ENCODE measurements at regions not wholly inside any gene's neighbourhood (a gene's known extent, or its start where the extent isn't known, plus 50 kb on each side); places are given as distances from the start of the nearest gene placed in this dataset.
"Not testable (repeated sequence)": the region's sequence is repeated elsewhere in the genome, so short reads cannot be mapped to it uniquely, and the experiment has no call there.

DNA sequence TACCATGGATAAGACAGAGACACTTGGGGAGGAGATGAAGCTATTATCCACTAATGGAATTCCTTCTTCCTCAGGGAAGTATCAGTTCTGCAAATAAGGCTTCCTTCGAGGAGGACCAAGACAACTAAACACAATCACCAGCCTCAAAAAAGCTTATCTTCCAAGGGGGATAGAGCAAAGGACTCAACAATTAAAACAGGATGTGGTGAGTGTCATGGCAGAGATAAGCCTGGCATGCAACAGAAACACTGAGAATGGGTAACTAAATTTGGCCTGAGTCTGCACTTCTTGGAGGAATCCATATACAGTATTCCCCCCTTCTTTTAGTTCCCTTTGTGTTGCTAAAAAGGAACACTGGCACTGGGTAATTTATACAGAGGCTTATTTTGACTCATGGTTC is 1285.2 kb downstream of the GATA3 start:
- no peak for DNase-seq (ENCODE audit: extremely low read depth in 1 of 11, low read depth in 9 of 11, low spot score in 4 of 11)

DNA sequence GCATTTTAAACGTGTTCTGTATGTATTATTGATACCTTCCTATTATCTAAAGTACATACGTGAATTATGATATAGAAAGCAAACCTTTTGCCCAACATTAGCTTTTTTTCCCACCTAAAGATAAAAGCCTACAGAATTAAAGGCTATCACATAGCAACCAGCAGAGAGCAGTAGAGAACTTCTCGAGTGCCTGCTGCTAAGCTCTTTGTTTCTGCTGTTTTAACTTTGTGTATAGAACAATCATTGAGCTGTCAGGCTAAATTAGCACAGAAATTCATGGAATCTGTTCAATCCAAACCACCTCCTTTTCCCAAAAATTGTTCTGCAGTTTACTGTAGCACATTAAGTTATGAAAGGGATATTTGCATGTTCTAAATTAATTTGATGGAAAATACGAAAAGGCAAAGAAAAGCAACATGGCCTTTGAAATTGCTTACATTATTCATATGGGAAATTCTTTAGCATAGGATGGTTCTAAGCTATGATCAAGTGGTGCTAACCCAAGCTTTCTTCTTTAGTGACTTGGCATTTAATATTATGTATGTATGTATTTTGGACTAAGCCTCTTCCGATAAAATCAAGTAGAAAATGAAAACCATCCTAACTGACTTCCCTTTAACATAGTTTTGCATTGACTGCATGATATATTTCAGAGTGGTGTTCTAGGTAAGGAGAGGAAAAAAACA is 1288.5 kb downstream of the GATA3 start:
- peak in 10 of 11 donors; percentile 15 to 47 (median 31) for DNase-seq (ENCODE audit: extremely low read depth in 1 of 11, low read depth in 9 of 11, low spot score in 4 of 11)

DNA sequence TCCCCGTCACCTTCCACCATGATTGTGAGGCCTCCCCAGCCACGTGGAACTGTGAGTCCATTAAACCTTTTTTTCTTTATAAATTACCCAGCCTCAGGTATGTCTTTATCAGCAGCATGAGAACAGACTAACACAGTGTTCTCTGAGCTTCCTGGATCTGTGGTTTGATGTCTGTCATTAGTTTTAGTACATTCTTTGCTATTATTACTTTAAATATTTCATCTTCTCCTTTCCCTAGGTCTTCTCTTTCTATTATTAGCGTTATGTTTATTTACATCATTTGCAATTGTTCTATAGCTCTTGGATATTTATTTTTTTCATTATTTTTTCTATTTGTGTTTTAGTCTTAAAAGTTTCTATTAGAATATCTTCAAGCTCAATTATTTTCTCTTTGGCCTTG is 1293.4 kb downstream of the GATA3 start:
- not testable (repeated sequence) for DNase-seq (ENCODE audit: extremely low read depth in 1 of 11, low read depth in 9 of 11, low spot score in 4 of 11)

GRCh38 chr10:9357471-9357870 is 1303.0 kb downstream of the GATA3 start:
- peak in 1 of 11 donors; percentile 2 for DNase-seq (ENCODE audit: extremely low read depth in 1 of 11, low read depth in 9 of 11, low spot score in 4 of 11)

GRCh38 chr10:9362721-9363120 is 1308.2 kb downstream of the GATA3 start:
- no peak for DNase-seq (ENCODE audit: extremely low read depth in 1 of 11, low read depth in 9 of 11, low spot score in 4 of 11)

- DNase-seq (ENCODE audit: extremely low read depth in 1 of 11, low read depth in 9 of 11, low spot score in 4 of 11), result no peak
These were observed 1324.7 kb downstream of the GATA3 start for GRCh38 chr10:9379183-9379582.

DNA sequence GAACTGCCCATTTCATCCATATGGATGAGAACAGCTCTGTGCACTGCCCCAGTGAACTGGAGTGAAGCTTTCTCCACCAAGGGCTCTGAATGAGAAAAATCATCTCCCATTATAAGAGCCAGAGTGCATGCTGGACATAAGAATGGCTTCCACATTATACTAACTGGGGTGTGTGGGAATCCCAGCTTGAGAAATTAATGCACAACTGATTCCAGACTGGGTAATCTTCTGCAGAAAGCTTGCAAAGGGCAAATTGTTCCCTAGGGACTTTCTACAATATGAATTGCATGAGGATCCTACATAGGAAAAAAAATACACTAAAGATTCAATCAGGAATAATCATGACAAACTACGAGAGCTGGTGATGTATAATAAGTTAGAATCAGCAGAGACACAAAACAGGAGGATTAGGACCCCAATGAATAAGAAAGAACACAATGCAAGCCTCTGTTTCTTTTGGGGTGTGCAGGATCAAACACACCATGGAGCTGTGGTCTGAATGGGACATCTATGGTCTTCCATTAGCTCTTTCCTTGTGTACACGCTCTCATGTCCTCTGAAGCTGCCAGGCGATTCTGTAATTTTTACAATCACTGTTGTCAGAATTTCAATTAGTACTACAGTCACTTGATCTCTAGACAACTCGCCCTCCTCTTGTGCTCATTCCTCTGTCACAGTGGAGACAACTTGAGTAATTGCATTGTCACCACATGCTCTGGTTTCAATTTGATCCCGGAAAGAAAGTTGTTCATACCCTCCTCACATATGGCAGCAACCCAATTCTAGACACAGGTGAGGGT is 1327.4 kb downstream of the GATA3 start:
- DNase-seq (ENCODE audit: extremely low read depth in 1 of 11, low read depth in 9 of 11, low spot score in 4 of 11), result peak in 1 of 11 donors; percentile 14

- DNase-seq (ENCODE audit: extremely low read depth in 1 of 11, low read depth in 9 of 11, low spot score in 4 of 11), result no peak
These were observed 1328.0 kb downstream of the GATA3 start for GRCh38 chr10:9382533-9382866.

DNA sequence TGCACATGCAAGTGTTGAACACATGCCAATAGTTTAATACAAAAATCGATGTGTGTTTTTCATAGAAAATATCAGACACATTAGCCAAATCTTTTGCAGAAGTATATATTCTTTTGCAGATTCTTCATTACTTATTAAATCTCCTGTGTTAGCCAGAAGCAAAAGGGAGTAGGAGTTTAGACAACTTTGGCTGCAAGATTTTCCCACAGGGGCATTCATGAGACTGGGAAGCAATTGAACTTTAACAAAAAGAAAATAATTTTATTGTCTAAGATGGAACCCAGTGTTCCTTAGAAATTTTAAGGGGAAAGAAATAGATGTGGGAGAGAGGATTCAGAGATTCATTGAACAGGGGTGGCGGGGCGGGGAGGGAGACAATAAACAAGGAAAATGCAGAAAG is 1336.0 kb downstream of the GATA3 start:
- DNase-seq (ENCODE audit: extremely low read depth in 1 of 11, low read depth in 9 of 11, low spot score in 4 of 11), result no peak

GRCh38 chr10:9399275-9399983 is 1344.9 kb downstream of the GATA3 start:
- no peak for DNase-seq (ENCODE audit: extremely low read depth in 1 of 11, low read depth in 9 of 11, low spot score in 4 of 11)

DNA sequence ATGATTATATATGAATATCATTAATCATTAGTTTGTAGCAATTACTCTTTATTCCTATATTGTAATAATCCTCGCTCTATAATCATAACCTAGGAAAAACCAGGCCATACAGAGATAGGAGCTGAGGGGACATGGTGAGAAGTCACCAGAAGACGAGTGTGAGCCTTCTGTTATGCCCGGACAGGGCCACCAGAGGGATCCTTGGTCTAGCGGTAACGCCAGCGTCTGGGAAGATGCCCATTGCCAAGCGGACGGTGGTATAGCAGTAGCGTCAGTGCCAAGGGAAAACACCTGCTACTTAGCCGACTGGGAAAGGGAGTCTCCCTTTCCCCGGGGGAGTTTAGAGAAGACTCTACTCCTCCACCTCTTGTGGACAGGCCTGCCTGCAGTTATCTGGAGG is 1347.6 kb downstream of the GATA3 start:
- not testable (repeated sequence) for DNase-seq (ENCODE audit: extremely low read depth in 1 of 11, low read depth in 9 of 11, low spot score in 4 of 11)

DNA sequence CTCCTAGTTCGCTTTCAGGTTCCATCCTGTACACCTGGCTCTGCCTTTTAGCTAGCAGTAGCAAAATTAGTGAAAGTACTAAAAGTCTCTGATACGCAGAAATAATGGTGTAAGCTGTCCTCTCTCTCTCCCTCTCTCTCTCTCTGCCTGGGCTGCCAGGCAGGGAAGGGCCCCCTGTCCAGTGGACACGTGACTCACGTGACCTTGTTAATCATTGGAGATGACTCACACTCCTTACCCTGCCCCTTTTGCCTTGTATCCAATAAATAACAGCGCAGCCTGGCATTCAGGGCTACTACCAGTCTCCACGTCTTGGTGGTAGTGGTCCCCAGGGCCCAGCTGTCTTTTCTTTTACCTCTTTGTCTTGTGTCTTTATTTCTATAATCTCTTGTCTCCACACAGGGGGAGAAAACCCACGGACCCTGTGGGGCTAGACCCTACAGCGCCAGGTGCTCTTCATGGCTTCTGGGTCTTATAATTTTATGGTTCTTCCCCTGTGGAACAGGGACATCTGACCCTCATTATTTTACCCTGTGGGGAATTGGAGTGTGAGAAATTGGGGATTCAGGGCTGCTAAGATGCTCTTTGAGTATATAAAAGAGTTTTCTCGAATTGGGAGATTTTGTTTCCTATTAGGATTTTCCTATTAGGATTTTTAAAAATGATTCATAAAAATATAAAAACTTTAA is 1348.2 kb downstream of the GATA3 start:
- not testable (repeated sequence) for DNase-seq (ENCODE audit: extremely low read depth in 1 of 11, low read depth in 9 of 11, low spot score in 4 of 11)

DNA sequence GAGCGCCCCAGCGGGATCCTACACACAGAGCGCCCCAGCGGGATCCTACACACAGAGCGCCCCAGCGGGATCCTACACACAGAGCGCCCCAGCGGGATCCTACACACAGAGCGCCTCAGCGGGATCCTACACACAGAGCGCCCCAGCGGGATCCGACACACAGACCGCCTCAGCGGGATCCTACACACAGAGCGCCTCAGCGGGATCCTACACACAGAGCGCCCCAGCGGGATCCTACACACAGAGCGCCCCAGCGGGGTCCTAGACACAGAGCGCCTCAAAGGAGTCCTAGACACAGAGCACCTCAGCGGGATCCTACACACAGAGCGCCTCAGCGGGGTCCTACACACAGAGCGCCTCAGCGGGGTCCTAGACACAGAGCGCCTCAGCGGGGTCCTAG is 1352.7 kb downstream of the GATA3 start:
- not testable (repeated sequence) for DNase-seq (ENCODE audit: extremely low read depth in 1 of 11, low read depth in 9 of 11, low spot score in 4 of 11)

DNA sequence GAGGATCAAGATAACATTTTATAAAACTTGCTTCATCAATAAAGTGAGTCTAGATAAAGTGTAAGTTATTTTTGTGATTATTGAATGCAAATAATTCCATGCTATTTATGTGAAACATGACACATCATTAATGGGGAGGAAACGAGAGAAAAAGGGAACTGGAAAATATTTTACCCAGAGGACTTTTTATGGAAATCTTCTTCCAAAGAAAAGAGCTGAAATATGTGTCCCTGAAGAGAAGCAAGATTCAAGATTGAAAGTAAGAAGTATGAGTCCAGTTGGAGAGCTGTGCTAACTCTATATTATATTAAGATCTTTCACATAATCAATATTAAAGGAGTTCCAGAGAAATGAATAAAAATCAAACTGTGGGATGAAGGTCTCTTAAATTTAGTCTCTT is 1361.8 kb downstream of the GATA3 start:
- no peak for DNase-seq (ENCODE audit: extremely low read depth in 1 of 11, low read depth in 9 of 11, low spot score in 4 of 11)

- no peak for DNase-seq (ENCODE audit: extremely low read depth in 1 of 11, low read depth in 9 of 11, low spot score in 4 of 11)
These were observed 1365.3 kb downstream of the GATA3 start for GRCh38 chr10:9419757-9420156.

- no peak for DNase-seq (ENCODE audit: extremely low read depth in 1 of 11, low read depth in 9 of 11, low spot score in 4 of 11)
These were observed 1372.7 kb downstream of the GATA3 start for GRCh38 chr10:9427209-9427608.

DNA sequence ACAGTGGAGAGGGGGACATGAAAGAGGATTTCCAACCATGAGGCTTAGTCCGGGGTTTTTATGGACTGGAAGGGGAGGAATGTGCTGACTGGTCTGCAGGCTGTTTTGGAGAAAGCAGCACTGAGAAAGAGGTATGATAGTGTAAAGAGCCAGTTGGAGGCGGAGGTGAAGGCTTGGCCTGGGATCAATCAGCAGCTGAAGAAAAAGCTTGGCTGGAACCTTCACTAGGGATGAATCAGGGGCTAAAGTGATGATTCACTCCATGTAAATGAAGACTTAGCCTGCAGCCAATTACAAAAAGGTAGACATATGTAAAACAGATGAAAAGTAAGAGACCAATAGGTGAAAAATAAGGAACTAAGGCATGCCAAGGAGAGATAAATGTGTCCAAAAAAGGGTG is 1382.6 kb downstream of the GATA3 start:
- no peak for DNase-seq (ENCODE audit: extremely low read depth in 1 of 11, low read depth in 9 of 11, low spot score in 4 of 11)

GRCh38 chr10:9443758-9444157 is 1389.3 kb downstream of the GATA3 start:
- DNase-seq (ENCODE audit: extremely low read depth in 1 of 11, low read depth in 9 of 11, low spot score in 4 of 11), result no peak

GRCh38 chr10:9449530-9449929 is 1395.0 kb downstream of the GATA3 start:
- DNase-seq (ENCODE audit: extremely low read depth in 1 of 11, low read depth in 9 of 11, low spot score in 4 of 11), result no peak

DNA sequence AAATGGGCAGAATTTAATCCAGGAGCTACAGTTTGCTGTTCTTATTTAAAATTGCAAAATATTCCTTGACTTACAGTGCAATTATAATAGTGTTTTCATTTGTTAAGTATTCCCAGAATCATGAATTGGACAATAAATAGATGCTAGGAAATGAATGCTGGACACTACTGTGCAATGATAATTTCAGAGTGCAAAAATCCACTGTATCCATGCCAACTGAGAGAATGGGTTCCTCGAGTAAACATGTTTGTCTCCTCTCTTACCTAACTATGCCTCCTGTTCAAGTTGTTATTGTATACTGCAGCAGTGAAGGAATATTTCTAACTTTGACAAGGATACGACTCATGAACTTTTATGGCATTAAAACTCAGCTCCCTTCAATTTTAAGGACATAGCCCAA is 1396.3 kb downstream of the GATA3 start:
- DNase-seq (ENCODE audit: extremely low read depth in 1 of 11, low read depth in 9 of 11, low spot score in 4 of 11), result no peak

Measured in renal cortex interstitium (tissue), 11 donors.